GM23338 (cell line): ENCODE measurements at regions not wholly inside any gene's neighbourhood (a gene's known extent, or its start where the extent isn't known, plus 50 kb on each side); places are given as distances from the start of the nearest gene placed in this dataset.

ENCODE experiments used
- ATAC-seq: fragments of 200-7000 bp; cut with Tn5 transposase; 3 replicates; pipeline ENCODE4 v1.9.1; 2020
- DNase-seq: peaks from one replicate; pipeline ENCODE4 v3.0.0-alpha.2; 2015; ENCODE audit warnings: low spot score
- H2AFZ ChIP-seq: fragments of 200-600 bp; sonication (generic); 2 replicates; pipeline ENCODE4 v1.8.0; 2016; ENCODE audit warnings: antibody characterized with exemption, mild to moderate bottlenecking, moderate library complexity
- H3F3A ChIP-seq: fragments of 200-600 bp; sonication (generic); replicated peaks from 2 replicates; pipeline ENCODE4 v1.8.0; 2017; ENCODE audit warnings: antibody characterized with exemption, mixed run types, low read depth
- H3K27ac ChIP-seq: fragments of 200-600 bp; sonication (generic); 2 replicates; pipeline ENCODE4 v1.6.1; 2016; ENCODE audit warnings: low read depth
- H3K27me3 ChIP-seq: fragments of 200-600 bp; sonication (generic); 2 replicates; pipeline ENCODE4 v1.8.0; 2016; ENCODE audit warnings: mild to moderate bottlenecking, mixed run types, moderate library complexity; ENCODE audit not compliant: insufficient read depth
- H3K36me3 ChIP-seq: fragments of 200-600 bp; sonication (generic); 2 replicates; pipeline ENCODE4 v1.8.0; 2016; ENCODE audit warnings: mild to moderate bottlenecking; ENCODE audit not compliant: insufficient read depth
- H3K4me1 ChIP-seq: fragments of 200-600 bp; sonication (generic); 2 replicates; pipeline ENCODE4 v1.8.0; 2016; ENCODE audit warnings: mild to moderate bottlenecking, moderate library complexity; ENCODE audit not compliant: insufficient read depth
- H3K4me2 ChIP-seq: fragments of 200-600 bp; sonication (generic); 2 replicates; pipeline ENCODE4 v1.7.1; 2017; ENCODE audit warnings: mixed run types
- H3K4me3 ChIP-seq: fragments of 200-600 bp; sonication (generic); 2 replicates; pipeline ENCODE4 v1.6.1; 2016; ENCODE audit warnings: mixed run types
- H3K79me2 ChIP-seq: fragments of 200-600 bp; sonication (generic); replicated peaks from 2 replicates; pipeline ENCODE4 v1.8.0; 2017; ENCODE audit warnings: mild to moderate bottlenecking; ENCODE audit not compliant: insufficient read depth
- H3K9me2 ChIP-seq: fragments of 200-600 bp; sonication (generic); 2 replicates; pipeline ENCODE4 v1.8.0; 2017; ENCODE audit not compliant: insufficient read depth
- H4K20me1 ChIP-seq: fragments of 200-600 bp; sonication (generic); replicated peaks from 2 replicates; pipeline ENCODE4 v1.8.0; 2017; ENCODE audit warnings: mild to moderate bottlenecking; ENCODE audit not compliant: insufficient read depth
- H3K27ac Mint-ChIP-seq: 2 replicates; pipeline ENCODE4 v1.8.0; 2020; ENCODE audit warnings: inconsistent platforms, mild to moderate bottlenecking, moderate library complexity, mixed read lengths
- H3K27me3 Mint-ChIP-seq: 3 replicates; pipeline ENCODE4 v1.8.0; 2022; ENCODE audit warnings: low read depth, mild to moderate bottlenecking, moderate library complexity, mixed read lengths, inconsistent platforms; ENCODE audit not compliant: insufficient read depth, poor library complexity
- H3K36me3 Mint-ChIP-seq: 3 replicates; pipeline ENCODE4 v1.8.0; 2021; ENCODE audit warnings: low read depth, mild to moderate bottlenecking, inconsistent platforms, moderate library complexity, mixed read lengths
- H3K4me1 Mint-ChIP-seq: 3 replicates; pipeline ENCODE4 v1.8.0; 2020; ENCODE audit warnings: mild to moderate bottlenecking, inconsistent platforms, mixed read lengths
- H3K4me3 Mint-ChIP-seq: 3 replicates; pipeline ENCODE4 v1.8.0; 2021; ENCODE audit warnings: moderate library complexity, mild to moderate bottlenecking, inconsistent platforms, mixed read lengths
- H3K9me3 Mint-ChIP-seq: 3 replicates; pipeline ENCODE4 v1.8.0; 2020; ENCODE audit warnings: moderate library complexity, mild to moderate bottlenecking, inconsistent platforms, mixed read lengths
- CREB1 ChIP-seq: fragments of 250-450 bp; sonication (Bioruptor Pico); IDR thresholded peaks from 2 replicates; pipeline ENCODE4 v1.5.0; 2020; ENCODE audit warnings: low read depth, mild to moderate bottlenecking, moderate library complexity
- EZH2 ChIP-seq: fragments of 200-600 bp; sonication (generic); IDR thresholded peaks from one replicate; pipeline ENCODE4 v1.8.0; 2017; ENCODE audit warnings: antibody characterized with exemption, mild to moderate bottlenecking, low read depth; ENCODE audit not compliant: unreplicated experiment
- EZH2phosphoT487 ChIP-seq: fragments of 200-600 bp; sonication (generic); IDR thresholded peaks from one replicate; pipeline ENCODE4 v1.8.1; 2018; ENCODE audit warnings: antibody characterized with exemption; ENCODE audit not compliant: unreplicated experiment
- REST ChIP-seq: IDR thresholded peaks from one replicate; pipeline ENCODE4 v1.6.1; 2018; ENCODE audit warnings: antibody characterized with exemption; ENCODE audit not compliant: unreplicated experiment
- ZNF114 ChIP-seq: fragments of 250-450 bp; sonication (Bioruptor Pico); IDR thresholded peaks from 2 replicates; pipeline ENCODE4 v1.5.0; 2020; ENCODE audit warnings: mild to moderate bottlenecking, moderate library complexity

- TF ChIP-seq EZH2phosphoT487 (no peak), ZNF114 (CRISPR knock-in tag) (no peak), CREB1 (CRISPR knock-in tag) (no peak)
These were observed 110.1 kb downstream of the GALR1 start (continued) for GRCh38 chr18:77359561-77360314.

- Histone ChIP-seq H3F3A (no peaks in the 10 kb centered on the region), H3K79me2 (no peaks in the 10 kb centered on the region)
- no peak overlapping the region for H3K4me3 Mint-ChIP-seq
These were observed 110.9 kb downstream of the GALR1 start for GRCh38 chr18:77360315-77361190.

More at GRCh38 chr18:77360315-77361190, 110.9 kb downstream of the GALR1 start:
- H3K9me3 Mint-ChIP-seq, result peaks cover 27% of the 10 kb centered on the region
- peaks cover 12% of the 10 kb centered on the region for H3K36me3 Mint-ChIP-seq
- H3K27ac Mint-ChIP-seq, result no peak overlapping the region
- ATAC-seq (no peak; the same call in 2 of the 3 replicates), DNase-seq (peak; percentile 51)
- no peak overlapping the region for H3K27ac ChIP-seq
- H3K4me1 ChIP-seq, result no peaks in the 10 kb centered on the region
- H3K4me2 ChIP-seq, result no peak overlapping the region
- peaks cover 5% of the 10 kb centered on the region; the same call in 1 of the 2 replicates for H3K36me3 ChIP-seq
- H4K20me1 ChIP-seq, result no peaks in the 10 kb centered on the region
- no peaks in the 10 kb centered on the region for H3K27me3 ChIP-seq
- no peak overlapping the region for H3K4me3 ChIP-seq
- peaks cover 20% of the 10 kb centered on the region for H3K9me2 ChIP-seq
- no peaks in the 10 kb centered on the region for H3K27me3 Mint-ChIP-seq
- no peak overlapping the region for H2AFZ ChIP-seq
- peak; percentile 81 for TF ChIP-seq REST
- TF ChIP-seq EZH2phosphoT487, result no peak
- no peak for TF ChIP-seq ZNF114 (CRISPR knock-in tag)
- no peak for TF ChIP-seq EZH2
- no peaks in the 10 kb centered on the region for H3K4me1 Mint-ChIP-seq
